Heart left ventricle (tissue), 16 donors: ENCODE measurements at regions not wholly inside any gene's neighbourhood (a gene's known extent, or its start where the extent isn't known, plus 50 kb on each side); places are given as distances from the start of the nearest gene placed in this dataset.
A peak's percentile ranks its signal among the peaks of the same experiment; 100 is the strongest.

Source experiments
- ATAC-seq, 4 donors: fragments of 200-7000 bp; cut with Tn5 transposase; one replicate each; pipeline ENCODE4 v1.9.1; 2020 to 2022; ENCODE audit warnings: moderate library complexity in 4 of 4, mild to moderate bottlenecking in 3 of 4, moderate number of reproducible peaks in 1 of 4
- DNase-seq, 5 donors: peaks; one replicate each; pipeline ENCODE4 v3.0.0-alpha.2; 2020
- H3K27ac ChIP-seq, 12 donors: fragments of 200-600 bp; sonication (generic) in 4 of 12; one replicate each; pipeline versions ENCODE4 v1.5.0 to v1.8.0; 2016 to 2022; ENCODE audit warnings: mild to moderate bottlenecking in 2 of 12
- H3K27me3 ChIP-seq, 9 donors: fragments of 200-600 bp; sonication (generic) in 2 of 9; one replicate each; pipeline versions ENCODE4 v1.5.1 to v1.8.0; 2016 to 2022; ENCODE audit warnings: mild to moderate bottlenecking in 3 of 9
- H3K36me3 ChIP-seq, 9 donors: fragments of 200-600 bp; sonication (generic) in 2 of 9; one replicate each; pipeline versions ENCODE4 v1.5.0 to v1.8.0; 2018 to 2022; ENCODE audit warnings: mild to moderate bottlenecking in 2 of 9
- H3K4me1 ChIP-seq, 12 donors: fragments of 200-600 bp; sonication (generic) in 4 of 12; one replicate each; pipeline versions ENCODE4 v1.5.0 to v1.8.0; 2016 to 2022; ENCODE audit warnings: mild to moderate bottlenecking in 3 of 12
- H3K4me3 ChIP-seq, 12 donors: fragments of 200-600 bp; sonication (generic) in 4 of 12; one replicate each; pipeline versions ENCODE4 v1.5.0 to v1.8.0; 2017 to 2022; ENCODE audit warnings: mild to moderate bottlenecking in 9 of 12, moderate library complexity in 4 of 12
- H3K9me3 ChIP-seq, 12 donors: fragments of 200-600 bp; sonication (generic) in 4 of 12; one replicate each; pipeline versions ENCODE4 v1.5.0 to v1.8.0; 2016 to 2022; ENCODE audit warnings: mild to moderate bottlenecking in 1 of 12
- POLR2A ChIP-seq, 2 donors: fragments of 450-650 bp; IDR thresholded peaks; one replicate each; pipeline ENCODE4 v1.6.1; 2017; ENCODE audit warnings: antibody characterized with exemption in 2 of 2, mild to moderate bottlenecking in 2 of 2, moderate library complexity in 2 of 2
- WGBS, 4 donors: extraction: QIAGEN DNeasy Blood & Tissue Kit in 2 of 4; methylation state at CpG; one replicate each; pipeline versions ENCODE4 v1.1.5 to v1.1.7; 2013 to 2018; 5-methylcytosine and 5-hydroxymethylcytosine counted together
- intact Hi-C, 10 donors: fragments of 100-400 bp; cut with DNase I; formaldehyde crosslinking; loops; one replicate each; pipeline versions ENCODE4 v1.11.1 to v1.14.2; 2022
- TF ChIP-seq, protein P1 (sequence below), 12 donors: fragments of 200-600 bp; sonication (generic) in 4 of 12; IDR thresholded peaks; one replicate each; pipeline versions ENCODE4 v1.5.0 to v1.8.0; 2018 to 2022; ENCODE audit warnings: antibody characterized with exemption in 12 of 12, mild to moderate bottlenecking in 5 of 12
- donor health status: ischemic (EF 13 %, LVEDD 7.1; RV severe dilation, severe dysfunction).
- donor health status: healthy with polysubstance abuse.
- donor health status: DM: no; HTN: yes; CAD: no.
- donor health status: DM: no; HTN: no; CAD: no.
- donor health status: ischemic (EF 25% LVEDD 6.9; RV normal size, moderate dysfunction).
- donor health status: ischemic (EF 25% LVEDD 5.7; RV mildly dilated, moderate dysfunction).
- donor health status: healthy.
- donor health status: DM: yes; HTN: yes; CAD: no.
- donor health status: ischemic (EF 35%, LVEDD 5.7; RV mildly dilated, moderate dysfunction).
- donor health status: nonischemic (EF 11% LVEDD 7.7; RV severe dilation, severe dysfunction).
- donor health status: DM: yes; HTN: yes; CAD: no.
- donor health status: PGD.
- donor health status: ischemic (EF 29% LVEDD 5.4; RV normal size, mild dysfunction).
- donor health status: nonischemic (EF 23%, LVEDD 6.1; RV moderate dilation, normal function).

DNA sequence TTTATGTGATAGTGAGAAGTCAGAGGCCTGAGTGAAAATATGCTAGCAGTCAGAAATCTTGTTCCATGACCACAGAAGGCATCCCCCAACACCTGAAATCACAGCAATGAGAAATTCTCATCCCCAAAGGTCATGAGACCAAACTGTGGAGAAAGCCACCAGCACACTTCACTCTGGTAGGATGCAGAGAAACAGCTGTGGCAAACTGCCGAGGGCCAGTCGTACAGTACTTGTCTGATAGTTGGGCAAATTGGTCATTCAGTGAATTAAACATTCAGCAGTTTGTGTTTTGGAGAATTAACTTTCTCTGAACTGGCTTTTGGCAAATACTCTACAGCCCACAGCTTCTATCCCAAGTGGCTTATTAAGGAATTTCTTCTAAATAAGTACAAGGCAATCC lies 117.2 kb downstream of the TSN start:
- H3K36me3 ChIP-seq = no peaks in the 10 kb centered on the region
- H3K4me1 ChIP-seq = no peaks in the 10 kb centered on the region
- DNase-seq = no peak
- intact Hi-C loops = no loop called here
- peak in 1 of 4 donors; percentile 46 for ATAC-seq
- no peaks in the 10 kb centered on the region for H3K27me3 ChIP-seq
- H3K27ac ChIP-seq = no peak overlapping the region
- TF ChIP-seq POLR2A (IDR thresholded peaks at IDR 0.05) = no peak
- TF ChIP-seq, protein P1, sequence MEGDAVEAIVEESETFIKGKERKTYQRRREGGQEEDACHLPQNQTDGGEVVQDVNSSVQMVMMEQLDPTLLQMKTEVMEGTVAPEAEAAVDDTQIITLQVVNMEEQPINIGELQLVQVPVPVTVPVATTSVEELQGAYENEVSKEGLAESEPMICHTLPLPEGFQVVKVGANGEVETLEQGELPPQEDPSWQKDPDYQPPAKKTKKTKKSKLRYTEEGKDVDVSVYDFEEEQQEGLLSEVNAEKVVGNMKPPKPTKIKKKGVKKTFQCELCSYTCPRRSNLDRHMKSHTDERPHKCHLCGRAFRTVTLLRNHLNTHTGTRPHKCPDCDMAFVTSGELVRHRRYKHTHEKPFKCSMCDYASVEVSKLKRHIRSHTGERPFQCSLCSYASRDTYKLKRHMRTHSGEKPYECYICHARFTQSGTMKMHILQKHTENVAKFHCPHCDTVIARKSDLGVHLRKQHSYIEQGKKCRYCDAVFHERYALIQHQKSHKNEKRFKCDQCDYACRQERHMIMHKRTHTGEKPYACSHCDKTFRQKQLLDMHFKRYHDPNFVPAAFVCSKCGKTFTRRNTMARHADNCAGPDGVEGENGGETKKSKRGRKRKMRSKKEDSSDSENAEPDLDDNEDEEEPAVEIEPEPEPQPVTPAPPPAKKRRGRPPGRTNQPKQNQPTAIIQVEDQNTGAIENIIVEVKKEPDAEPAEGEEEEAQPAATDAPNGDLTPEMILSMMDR (IDR thresholded peaks at IDR 0.05) = no peak
- WGBS, 4 donors = 55 to 69% (median 59%) methylated on average over 2 of the region's 2 CpGs
- no peaks in the 10 kb centered on the region for H3K9me3 ChIP-seq
- H3K4me3 ChIP-seq = no peak overlapping the region

DNA sequence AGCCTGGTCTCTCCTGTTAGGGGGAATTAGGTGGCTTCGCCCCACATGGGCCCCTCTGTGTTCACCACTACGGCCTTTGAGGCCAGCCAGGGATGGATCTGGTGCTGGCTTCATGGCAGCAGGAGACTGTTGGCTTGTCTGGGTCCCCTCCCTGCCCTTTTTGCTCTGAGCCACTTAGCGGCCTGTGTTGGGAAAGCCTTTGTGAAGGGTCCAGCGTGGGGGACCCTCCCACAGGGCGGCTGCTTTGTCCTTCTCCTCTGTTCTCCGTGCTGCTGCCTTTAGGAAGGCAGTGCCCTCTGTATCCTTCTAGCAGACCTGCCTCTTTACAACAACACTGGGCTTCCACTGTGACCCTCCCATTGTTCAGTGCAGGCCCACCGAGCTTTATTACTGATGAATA lies 118.4 kb downstream of the TSN start:
- H3K27ac ChIP-seq = no peak overlapping the region
- no peaks in the 10 kb centered on the region for H3K36me3 ChIP-seq
- H3K9me3 ChIP-seq = peaks cover 0 to 2% (median 0%) of the 10 kb centered on the region in 12 donors
- 88 to 93% (median 92%) methylated on average over 7 of the region's 7 CpGs for WGBS, 4 donors
- intact Hi-C loops = no loop called here
- no peaks in the 10 kb centered on the region for H3K4me1 ChIP-seq
- DNase-seq (no peak), ATAC-seq (no peak)
- TF ChIP-seq POLR2A (IDR thresholded peaks at IDR 0.05) = no peak
- TF ChIP-seq, protein P1 (IDR thresholded peaks at IDR 0.05) = no peak
- no peaks in the 10 kb centered on the region for H3K27me3 ChIP-seq
- no peak overlapping the region for H3K4me3 ChIP-seq

DNA sequence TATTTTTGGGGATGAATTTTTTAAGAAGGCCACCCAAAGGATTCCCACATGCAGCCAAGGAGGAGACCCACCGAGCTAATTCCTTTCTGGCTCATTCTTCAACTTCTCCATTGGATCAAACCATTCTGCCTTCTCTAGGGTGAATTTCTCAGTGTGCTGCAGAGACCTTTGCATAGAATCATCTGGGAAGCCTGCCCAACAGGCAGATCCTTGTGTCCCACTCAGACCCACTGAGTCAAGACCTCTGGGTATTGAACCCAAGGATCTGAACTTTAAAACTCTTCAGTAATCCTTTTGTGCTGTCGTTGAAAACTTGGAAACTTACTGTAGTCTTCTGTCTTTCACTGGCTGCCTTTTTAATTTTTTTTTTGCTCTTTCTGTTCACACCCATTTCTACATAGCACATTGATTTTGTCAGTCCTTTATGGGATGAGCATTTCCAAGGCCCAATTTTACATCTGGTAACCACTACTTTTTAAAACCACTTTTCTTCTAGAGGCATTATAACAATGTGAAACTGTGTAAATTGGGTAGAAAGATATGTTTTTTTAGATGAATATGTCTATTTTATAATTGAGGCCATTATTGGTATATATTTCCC lies 120.2 kb downstream of the TSN start:
- 63 to 77% (median 75%) methylated on average over 2 of the region's 2 CpGs for WGBS, 4 donors
- TF ChIP-seq, protein P1 (IDR thresholded peaks at IDR 0.05) = no peak
- TF ChIP-seq POLR2A (IDR thresholded peaks at IDR 0.05) = no peak
- Histone ChIP-seq H3K27ac (no peak overlapping the region), H3K4me1 (no peaks in the 10 kb centered on the region), H3K9me3 (peaks cover 0 to 2% (median 0%) of the 10 kb centered on the region in 12 donors), H3K4me3 (no peak overlapping the region), H3K36me3 (no peaks in the 10 kb centered on the region), H3K27me3 (peaks cover 0 to 3% (median 0%) of the 10 kb centered on the region in 9 donors)
- intact Hi-C loops = no loop called here
- DNase-seq (no peak), ATAC-seq (no peak)

DNA sequence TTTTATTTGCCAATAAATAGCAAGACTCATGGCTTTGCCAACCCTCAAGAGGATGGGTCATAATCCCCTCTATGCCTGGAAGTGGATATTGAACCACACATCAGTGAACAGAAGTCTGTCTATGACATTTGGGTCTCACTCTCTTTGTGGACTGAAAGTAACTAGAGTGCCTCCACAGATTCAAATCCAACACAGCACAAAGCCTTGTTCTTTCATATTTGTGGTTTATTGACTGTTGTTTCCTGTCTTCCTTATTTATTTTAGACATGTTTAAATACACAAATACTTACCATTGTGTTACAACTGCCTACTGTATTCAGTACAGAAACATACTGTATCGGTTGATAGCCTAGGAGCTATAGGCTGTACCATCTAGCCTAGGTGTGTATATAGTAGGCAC lies 121.9 kb downstream of the TSN start:
- Histone ChIP-seq H3K4me1 (no peaks in the 10 kb centered on the region), H3K4me3 (no peak overlapping the region), H3K9me3 (peaks cover 0 to 2% (median 0%) of the 10 kb centered on the region in 12 donors), H3K27ac (no peak overlapping the region), H3K36me3 (no peaks in the 10 kb centered on the region), H3K27me3 (peaks cover 0 to 11% (median 0%) of the 10 kb centered on the region in 9 donors)
- no peak for TF ChIP-seq POLR2A (IDR thresholded peaks at IDR 0.05)
- ATAC-seq (no peak), DNase-seq (no peak)
- intact Hi-C loops = no loop called here
- 94 to 100% (median 96%) methylated on average over 1 of the region's 1 CpG for WGBS, 4 donors

DNA sequence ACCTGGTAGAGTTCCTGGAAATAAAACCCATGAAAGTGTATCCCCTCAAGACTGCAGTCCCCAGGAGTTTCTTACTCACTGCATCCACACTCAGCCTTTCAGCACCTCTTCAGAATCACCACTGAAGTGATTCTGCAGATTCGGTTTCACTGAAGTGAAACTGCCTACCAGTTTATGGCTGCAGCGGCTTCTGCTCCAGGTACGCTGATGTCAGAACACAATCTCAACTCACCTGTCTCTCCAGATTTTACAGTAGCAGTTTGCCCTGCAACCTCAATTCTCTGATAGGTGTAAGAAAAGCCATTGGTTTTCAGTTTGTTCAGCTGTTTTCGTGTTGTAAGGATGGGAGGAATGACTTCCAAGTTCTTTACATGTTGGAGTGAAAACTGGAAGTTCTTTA lies 124.8 kb downstream of the TSN start:
- no peak for TF ChIP-seq POLR2A (IDR thresholded peaks at IDR 0.05)
- TF ChIP-seq, protein P1 (IDR thresholded peaks at IDR 0.05) = no peak
- WGBS, 4 donors = 74 to 79% (median 79%) methylated on average over 4 of the region's 4 CpGs
- intact Hi-C loops = no loop called here
- H3K27ac ChIP-seq = no peak overlapping the region
- H3K9me3 ChIP-seq = peaks cover 0 to 2% (median 0%) of the 10 kb centered on the region in 12 donors
- H3K27me3 ChIP-seq = peaks cover 0 to 11% (median 0%) of the 10 kb centered on the region in 9 donors
- H3K4me1 ChIP-seq = no peaks in the 10 kb centered on the region
- H3K36me3 ChIP-seq = no peaks in the 10 kb centered on the region
- ATAC-seq (no peak), DNase-seq (no peak)
- H3K4me3 ChIP-seq = no peak overlapping the region
